ENCODE measurements at regions not wholly inside any gene's neighbourhood (a gene's known extent, or its start where the extent isn't known, plus 50 kb on each side); places are given as distances from the start of the nearest gene placed in this dataset.
"Not testable (repeated sequence)": the region's sequence is repeated elsewhere in the genome, so short reads cannot be mapped to it uniquely, and the experiment has no call there.

GRCh38 chrX:39779952-39780783 lies 317.6 kb downstream of the BCOR start:
- no peak for DNase-seq

GRCh38 chrX:39782276-39782675 lies 315.5 kb downstream of the BCOR start:
- no peak for DNase-seq

- DNase-seq: no peak
Observed at GRCh38 chrX:39787999-39788398, 309.8 kb downstream of the BCOR start.

GRCh38 chrX:39788521-39788920 lies 309.2 kb downstream of the BCOR start:
- no peak for DNase-seq

- no peak for DNase-seq
Observed at GRCh38 chrX:39791691-39792090, 306.1 kb downstream of the BCOR start.

GRCh38 chrX:39795605-39796004 lies 302.2 kb downstream of the BCOR start:
- DNase-seq: no peak

GRCh38 chrX:39796856-39797255 lies 300.9 kb downstream of the BCOR start:
- no peak for DNase-seq

- DNase-seq: not testable (repeated sequence)
Observed at GRCh38 chrX:39798488-39798887, 299.3 kb downstream of the BCOR start.

- no peak for DNase-seq
Observed at GRCh38 chrX:39802354-39802753, 295.4 kb downstream of the BCOR start.

GRCh38 chrX:39802908-39803307 lies 294.9 kb downstream of the BCOR start:
- DNase-seq: no peak

GRCh38 chrX:39805022-39805421 lies 292.7 kb downstream of the BCOR start:
- no peak for DNase-seq

- no peak for DNase-seq
Observed at GRCh38 chrX:39805825-39806224, 291.9 kb downstream of the BCOR start.

GRCh38 chrX:39808471-39808917 lies 289.3 kb downstream of the BCOR start:
- DNase-seq: no peak

GRCh38 chrX:39809331-39809730 lies 288.4 kb downstream of the BCOR start:
- no peak for DNase-seq

- no peak for DNase-seq
Observed at GRCh38 chrX:39810901-39811300, 286.9 kb downstream of the BCOR start.

- DNase-seq: no peak
Observed at GRCh38 chrX:39811376-39811775, 286.4 kb downstream of the BCOR start.

- no peak for DNase-seq
Observed at GRCh38 chrX:39813631-39814277, 284.0 kb downstream of the BCOR start.

GRCh38 chrX:39814391-39814790 lies 283.4 kb downstream of the BCOR start:
- peak; percentile 8 to 39 for DNase-seq

GRCh38 chrX:39815631-39816030 lies 282.1 kb downstream of the BCOR start:
- DNase-seq: peak; percentile 10 to 14

GRCh38 chrX:39816871-39817731 lies 280.7 kb downstream of the BCOR start:
- DNase-seq: no peak

- no peak for DNase-seq
Observed at GRCh38 chrX:39817754-39818470, 279.8 kb downstream of the BCOR start.

- DNase-seq: no peak
Observed at GRCh38 chrX:39818750-39819149, 279.0 kb downstream of the BCOR start.

Measured in AML-193 (cell line).